Rectal smooth muscle tissue (tissue), 1 donor: ENCODE measurements at regions not wholly inside any gene's neighbourhood (a gene's known extent, or its start where the extent isn't known, plus 50 kb on each side); places are given as distances from the start of the nearest gene placed in this dataset.

Experiments used
- H3K27ac ChIP-seq: one replicate; pipeline ENCODE4 v1.7.0; 2013; ENCODE audit warnings: low read depth, low read length, inconsistent platforms
- H3K27me3 ChIP-seq: one replicate; pipeline ENCODE4 v1.7.0; 2013; ENCODE audit warnings: low read length; ENCODE audit not compliant: control insufficient read depth, insufficient read depth
- H3K36me3 ChIP-seq: one replicate; pipeline ENCODE4 v1.7.0; 2013; ENCODE audit warnings: low read length; ENCODE audit not compliant: control insufficient read depth, insufficient read depth
- H3K4me1 ChIP-seq: one replicate; pipeline ENCODE4 v1.7.0; 2013; ENCODE audit warnings: low read length; ENCODE audit not compliant: control insufficient read depth, insufficient read depth
- H3K4me3 ChIP-seq: one replicate; pipeline ENCODE4 v1.7.0; 2013; ENCODE audit warnings: low read length
- H3K9ac ChIP-seq: one replicate; pipeline ENCODE4 v1.7.0; 2013; ENCODE audit warnings: low read length

DNA sequence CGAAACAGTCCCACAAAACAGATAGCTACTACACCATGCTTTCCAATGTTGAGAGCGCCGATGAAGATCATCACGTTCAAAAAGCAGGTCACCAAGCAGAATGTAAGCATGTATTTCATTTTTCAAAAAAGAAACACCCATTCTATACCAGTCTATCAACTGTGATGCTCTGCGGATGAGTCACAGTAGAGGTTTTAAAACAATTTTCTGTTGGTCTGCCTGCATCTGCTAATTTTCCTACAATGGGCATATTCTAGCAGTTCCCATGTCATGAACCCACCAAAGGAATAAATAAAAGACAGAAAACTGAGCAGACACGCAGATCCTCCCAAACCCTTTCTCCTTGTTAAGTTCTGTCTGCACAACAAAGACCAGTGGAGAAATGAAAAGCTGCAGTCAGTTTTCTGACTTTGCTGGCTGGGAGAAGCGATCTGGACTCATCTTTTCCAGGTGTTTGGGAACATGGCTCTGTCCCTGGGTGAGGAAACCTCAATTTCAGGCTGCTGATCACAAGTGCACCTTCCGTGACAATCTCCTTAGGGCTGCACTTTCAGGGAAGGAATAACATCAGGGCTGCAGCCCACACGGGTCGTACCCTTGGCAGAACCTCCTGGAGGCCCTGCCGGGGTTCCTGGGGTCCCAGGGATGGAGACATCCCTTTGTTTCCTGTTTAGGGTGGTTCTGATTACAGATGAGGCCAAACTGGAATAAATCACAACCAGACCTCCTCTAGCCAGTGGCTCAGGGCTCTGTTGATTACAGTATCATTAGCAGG, 200.1 kb downstream of the BMP7 start:
- H3K36me3 ChIP-seq, result no peaks in the 10 kb centered on the region
- H3K27me3 ChIP-seq, result peaks cover 9% of the 10 kb centered on the region
- H3K4me3 ChIP-seq, result no peak overlapping the region
- no peak overlapping the region for H3K27ac ChIP-seq
- H3K4me1 ChIP-seq, result no peaks in the 10 kb centered on the region
- H3K9ac ChIP-seq, result no peak overlapping the region

DNA sequence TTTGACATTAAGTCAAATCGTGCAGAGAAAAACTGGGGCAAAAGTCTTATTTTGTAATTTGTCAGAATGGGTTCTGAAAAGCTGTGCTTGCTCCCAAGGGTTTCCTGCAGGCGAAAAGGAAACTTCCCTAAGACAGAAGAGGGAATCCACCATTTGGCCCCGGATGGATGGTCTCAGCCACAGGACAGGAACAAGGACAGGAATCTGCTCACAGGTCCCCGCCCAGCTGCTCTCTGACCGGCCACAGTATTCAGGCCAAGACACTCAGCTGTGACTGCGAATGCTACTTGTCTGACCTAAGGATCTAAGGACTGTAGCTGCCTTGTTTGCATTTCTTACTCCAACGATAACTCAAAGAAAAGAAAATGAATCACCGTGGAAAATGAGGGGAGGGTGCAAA, 197.0 kb downstream of the BMP7 start:
- Histone ChIP-seq H3K4me1 (no peaks in the 10 kb centered on the region), H3K4me3 (no peak overlapping the region), H3K9ac (no peak overlapping the region), H3K36me3 (no peaks in the 10 kb centered on the region), H3K27ac (no peak overlapping the region), H3K27me3 (peaks cover 17% of the 10 kb centered on the region)

DNA sequence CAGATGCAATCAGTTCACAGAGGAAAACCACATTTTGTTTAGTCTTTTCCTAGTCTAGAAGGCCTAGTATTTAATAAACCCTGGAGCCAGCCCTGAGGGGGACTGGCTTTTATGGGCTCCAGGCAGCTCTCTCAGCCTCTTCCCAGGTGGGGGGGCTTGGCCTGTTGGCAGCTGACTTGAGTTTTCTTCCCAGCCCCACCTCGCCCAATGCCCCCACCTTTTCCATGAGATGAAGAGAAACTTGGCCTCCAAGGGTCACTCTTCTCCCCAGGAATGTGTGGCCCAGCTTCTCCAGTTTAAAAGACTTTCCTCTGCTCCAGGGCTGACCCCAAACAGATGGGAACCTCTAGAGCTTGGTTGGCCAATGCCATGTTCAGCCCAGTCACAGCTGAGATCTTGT, 196.1 kb downstream of the BMP7 start:
- Histone ChIP-seq H3K4me1 (no peaks in the 10 kb centered on the region), H3K27me3 (peaks cover 17% of the 10 kb centered on the region), H3K27ac (no peak overlapping the region), H3K36me3 (no peaks in the 10 kb centered on the region), H3K4me3 (no peak overlapping the region), H3K9ac (no peak overlapping the region)

DNA sequence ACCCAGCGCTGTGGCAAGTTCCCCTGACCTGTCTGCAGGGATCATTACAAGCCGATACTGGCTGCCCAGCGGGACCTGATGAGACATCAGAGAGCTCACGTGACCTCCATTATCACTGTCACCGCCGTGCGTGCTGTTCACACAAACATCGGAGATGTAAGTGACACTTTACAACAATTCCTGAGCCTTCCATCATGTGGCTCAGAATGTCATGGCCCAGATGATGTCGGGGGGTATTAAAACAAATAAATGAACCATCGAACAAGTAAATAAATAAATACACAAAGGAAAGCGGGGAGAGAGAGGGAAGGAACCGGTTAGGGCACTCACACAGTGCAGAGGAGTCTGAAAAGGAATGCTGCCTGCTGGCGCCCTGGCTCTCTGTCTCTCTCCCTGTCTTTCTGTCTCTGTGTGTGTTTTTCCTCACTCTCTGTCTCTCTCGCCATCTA, 195.1 kb downstream of the BMP7 start:
- Histone ChIP-seq H3K9ac (no peak overlapping the region), H3K4me1 (no peaks in the 10 kb centered on the region), H3K27me3 (peaks cover 17% of the 10 kb centered on the region), H3K27ac (no peak overlapping the region), H3K36me3 (no peaks in the 10 kb centered on the region), H3K4me3 (no peak overlapping the region)

DNA sequence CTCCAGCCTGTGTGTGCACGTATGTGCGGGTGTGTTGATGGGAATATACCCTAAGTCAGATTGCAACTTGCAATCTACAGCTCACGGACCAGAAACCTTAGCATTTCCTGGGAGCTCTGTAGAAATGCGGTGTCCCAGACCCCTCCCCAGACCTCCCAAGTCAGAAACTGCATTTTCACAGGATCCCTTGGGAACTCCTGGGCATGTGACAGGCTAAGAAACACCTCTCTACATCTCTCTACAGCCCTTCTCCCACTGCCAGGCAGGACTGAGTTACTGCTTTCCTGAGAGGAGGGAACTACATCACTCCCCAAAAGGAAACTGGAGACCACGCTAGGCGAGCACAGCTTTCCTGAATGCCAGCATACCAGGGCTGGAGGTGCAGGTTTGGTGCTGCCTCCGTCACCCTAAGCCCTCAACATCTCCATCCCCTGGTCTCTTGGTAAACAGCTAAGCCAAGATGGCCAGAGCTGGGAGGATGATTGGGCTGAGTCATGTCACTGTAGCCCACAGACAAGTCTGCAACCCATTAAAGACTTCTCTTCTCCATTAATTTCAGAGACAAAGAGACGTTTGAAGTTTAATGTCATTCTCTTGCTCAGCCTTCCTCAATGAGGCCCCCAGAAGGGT, 194.4 kb downstream of the BMP7 start:
- peaks cover 17% of the 10 kb centered on the region for H3K27me3 ChIP-seq
- H3K4me3 ChIP-seq, result no peak overlapping the region
- H3K9ac ChIP-seq, result no peak overlapping the region
- no peak overlapping the region for H3K27ac ChIP-seq
- no peaks in the 10 kb centered on the region for H3K4me1 ChIP-seq
- no peaks in the 10 kb centered on the region for H3K36me3 ChIP-seq

DNA sequence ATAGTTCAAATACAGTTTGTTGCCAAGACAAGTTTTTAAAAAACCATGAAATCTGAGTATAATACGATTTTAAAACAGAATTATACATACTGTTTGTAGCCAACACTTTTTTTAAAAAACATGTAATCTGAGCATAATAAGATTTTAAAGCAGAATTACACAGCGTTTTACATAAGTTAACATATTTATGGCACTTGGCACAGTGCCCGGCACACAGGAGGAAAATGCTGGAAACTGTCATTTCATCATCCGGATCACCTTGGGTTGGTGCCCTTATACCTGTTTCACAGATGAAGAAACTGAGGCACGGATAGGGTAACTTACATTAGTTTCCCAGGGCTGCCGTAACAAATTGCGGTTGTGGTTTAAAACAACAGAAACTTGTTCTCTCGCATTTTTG, 193.0 kb downstream of the BMP7 start:
- Histone ChIP-seq H3K27me3 (peaks cover 16% of the 10 kb centered on the region), H3K4me1 (no peaks in the 10 kb centered on the region), H3K27ac (no peak overlapping the region), H3K9ac (no peak overlapping the region), H3K4me3 (no peak overlapping the region), H3K36me3 (no peaks in the 10 kb centered on the region)

DNA sequence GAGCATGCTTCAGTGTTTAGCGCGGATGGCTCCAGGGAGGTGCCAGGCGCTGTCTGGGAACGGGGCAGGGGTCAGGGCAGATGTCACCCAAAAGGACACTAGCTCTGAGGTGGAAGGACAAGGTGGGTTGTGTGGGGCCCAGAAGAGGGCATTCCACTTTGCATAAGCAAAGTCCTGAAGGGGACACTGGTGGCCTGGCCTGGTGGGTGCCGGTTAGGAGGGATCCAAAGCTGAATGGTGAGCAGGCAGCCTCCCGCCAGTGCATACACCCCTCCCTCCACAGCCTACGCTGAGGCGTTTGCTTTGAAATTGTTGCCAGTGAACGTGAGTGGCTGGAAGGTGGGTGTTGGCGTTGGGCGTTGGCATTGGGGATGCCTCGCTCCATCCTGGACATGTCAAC, 192.1 kb downstream of the BMP7 start:
- no peak overlapping the region for H3K27ac ChIP-seq
- H3K36me3 ChIP-seq, result no peaks in the 10 kb centered on the region
- no peak overlapping the region for H3K9ac ChIP-seq
- no peak overlapping the region for H3K4me3 ChIP-seq
- peaks cover 13% of the 10 kb centered on the region for H3K27me3 ChIP-seq
- no peaks in the 10 kb centered on the region for H3K4me1 ChIP-seq

DNA sequence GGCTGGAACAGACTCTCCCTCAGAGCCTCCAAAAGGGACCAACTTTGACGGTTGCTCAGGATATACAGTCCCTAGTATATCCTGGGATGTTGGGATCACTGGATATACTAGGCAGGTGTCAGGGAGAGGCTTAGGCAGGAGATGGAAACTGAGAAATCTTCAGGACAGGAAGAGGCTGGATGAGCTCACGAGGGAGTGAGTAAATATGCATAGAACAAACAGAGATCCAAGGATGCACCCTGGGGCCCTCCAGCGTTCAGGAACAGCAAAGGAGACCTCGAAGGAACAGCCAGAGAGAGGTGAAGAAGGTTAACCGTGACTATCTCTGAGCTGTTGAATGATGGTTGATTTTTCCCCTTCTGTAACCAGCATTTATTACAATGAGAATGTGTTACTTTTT, 191.3 kb downstream of the BMP7 start:
- Histone ChIP-seq H3K27me3 (peaks cover 13% of the 10 kb centered on the region), H3K27ac (no peak overlapping the region), H3K36me3 (no peaks in the 10 kb centered on the region), H3K4me1 (no peaks in the 10 kb centered on the region), H3K9ac (no peak overlapping the region), H3K4me3 (no peak overlapping the region)

DNA sequence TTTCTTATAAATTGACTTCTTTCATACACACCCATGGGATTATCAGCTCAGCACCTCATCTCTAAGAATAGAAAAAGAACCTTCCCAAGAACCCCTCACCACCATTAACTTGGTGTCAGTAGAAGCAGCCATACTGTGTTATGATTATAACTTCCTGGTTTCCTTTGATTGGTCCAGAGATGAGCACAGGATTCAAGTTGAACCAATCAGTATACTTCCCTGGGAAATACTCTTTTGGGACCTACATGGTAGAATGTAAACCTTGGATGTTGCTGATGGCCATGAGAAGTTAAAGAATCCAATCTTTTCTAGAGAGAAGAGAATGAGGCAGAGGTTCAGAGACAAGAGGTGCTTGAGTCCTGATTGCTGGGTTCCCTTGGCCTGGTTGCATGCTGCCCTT, 190.8 kb downstream of the BMP7 start:
- H3K27me3 ChIP-seq, result peaks cover 13% of the 10 kb centered on the region
- H3K4me1 ChIP-seq, result no peaks in the 10 kb centered on the region
- H3K9ac ChIP-seq, result no peak overlapping the region
- H3K27ac ChIP-seq, result no peak overlapping the region
- no peaks in the 10 kb centered on the region for H3K36me3 ChIP-seq
- H3K4me3 ChIP-seq, result no peak overlapping the region

DNA sequence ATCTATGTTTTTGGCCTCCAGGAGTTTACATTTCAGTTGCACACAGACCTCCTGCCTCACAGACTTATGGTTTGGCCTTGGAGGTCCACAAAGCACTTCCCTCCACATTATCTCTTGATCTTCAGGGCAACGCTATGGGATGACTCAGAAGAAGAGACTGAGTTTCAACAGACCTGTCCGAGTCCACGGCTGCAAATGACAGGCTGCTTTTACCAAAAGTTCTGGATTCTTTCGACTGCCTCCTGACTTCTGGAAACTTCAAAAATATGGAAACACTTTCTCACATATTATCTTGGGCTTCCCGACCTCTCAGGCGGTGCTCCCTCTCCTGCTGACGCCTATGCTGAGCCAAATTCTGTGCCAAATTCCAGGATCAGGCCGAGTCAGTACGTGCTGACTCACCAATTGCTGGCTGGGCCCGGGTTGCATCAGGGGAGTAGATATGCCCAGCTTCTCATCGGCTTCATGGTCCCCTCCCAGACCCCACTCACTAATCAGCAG, 190.2 kb downstream of the BMP7 start:
- H3K9ac ChIP-seq, result no peak overlapping the region
- H3K4me3 ChIP-seq, result no peak overlapping the region
- H3K27ac ChIP-seq, result no peak overlapping the region
- peaks cover 10% of the 10 kb centered on the region for H3K27me3 ChIP-seq
- H3K4me1 ChIP-seq, result no peaks in the 10 kb centered on the region
- H3K36me3 ChIP-seq, result no peaks in the 10 kb centered on the region

DNA sequence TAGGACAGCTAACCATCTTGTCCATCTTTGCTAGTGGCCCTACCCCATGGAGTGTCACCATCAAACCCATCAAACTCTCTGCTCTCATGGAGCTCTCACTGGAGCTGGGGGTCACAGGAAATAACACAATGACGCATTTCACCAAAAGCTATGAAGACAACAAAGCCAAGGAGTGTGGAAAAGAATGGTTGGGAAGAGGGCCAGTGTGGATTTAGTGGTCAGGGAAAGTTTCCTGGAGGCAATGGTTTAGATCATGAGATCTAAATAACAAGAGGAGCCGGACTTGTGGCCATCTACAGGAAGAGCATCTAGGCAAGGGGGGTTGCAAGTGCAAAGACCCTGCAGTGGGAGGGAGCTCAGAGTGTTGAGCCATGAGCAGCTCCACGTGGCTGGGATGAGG, 189.5 kb downstream of the BMP7 start:
- peaks cover 6% of the 10 kb centered on the region for H3K27me3 ChIP-seq
- no peak overlapping the region for H3K27ac ChIP-seq
- H3K36me3 ChIP-seq, result no peaks in the 10 kb centered on the region
- H3K4me1 ChIP-seq, result no peaks in the 10 kb centered on the region
- no peak overlapping the region for H3K9ac ChIP-seq
- no peak overlapping the region for H3K4me3 ChIP-seq

DNA sequence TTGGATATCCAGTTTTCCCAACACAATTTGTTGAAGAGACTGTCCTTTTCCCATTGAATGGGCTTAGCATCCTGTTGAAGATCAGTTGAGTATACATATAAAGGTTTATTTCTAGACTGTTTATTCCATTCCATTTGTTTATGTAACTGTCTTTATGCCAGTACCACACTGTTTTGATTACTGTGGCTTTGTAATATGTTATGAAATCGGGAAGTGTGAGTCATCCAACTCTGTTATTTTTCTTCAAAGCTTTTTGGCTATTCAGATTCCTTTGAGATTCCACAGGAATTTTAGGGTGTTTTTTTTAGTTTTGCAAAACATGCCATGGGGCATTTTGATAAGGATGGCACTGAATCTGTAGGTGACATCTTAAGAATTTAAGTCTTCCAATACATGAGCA, 188.3 kb downstream of the BMP7 start:
- Histone ChIP-seq H3K27me3 (no peaks in the 10 kb centered on the region), H3K27ac (no peak overlapping the region), H3K4me3 (no peak overlapping the region), H3K9ac (no peak overlapping the region), H3K36me3 (no peaks in the 10 kb centered on the region), H3K4me1 (no peaks in the 10 kb centered on the region)
